GM21717 (cell line): ENCODE measurements at regions not wholly inside any gene's neighbourhood (a gene's known extent, or its start where the extent isn't known, plus 50 kb on each side); places are given as distances from the start of the nearest gene placed in this dataset.
"Not testable (repeated sequence)": the region's sequence is repeated elsewhere in the genome, so short reads cannot be mapped to it uniquely, and the experiment has no call there.

Experiments
- ATAC-seq: cut with Tn5 transposase; IDR thresholded peaks from one replicate; pipeline ENCODE4 v1.9.1; 2021; ENCODE audit warnings: mild to moderate bottlenecking, moderate library complexity; ENCODE audit not compliant: unreplicated experiment

DNA sequence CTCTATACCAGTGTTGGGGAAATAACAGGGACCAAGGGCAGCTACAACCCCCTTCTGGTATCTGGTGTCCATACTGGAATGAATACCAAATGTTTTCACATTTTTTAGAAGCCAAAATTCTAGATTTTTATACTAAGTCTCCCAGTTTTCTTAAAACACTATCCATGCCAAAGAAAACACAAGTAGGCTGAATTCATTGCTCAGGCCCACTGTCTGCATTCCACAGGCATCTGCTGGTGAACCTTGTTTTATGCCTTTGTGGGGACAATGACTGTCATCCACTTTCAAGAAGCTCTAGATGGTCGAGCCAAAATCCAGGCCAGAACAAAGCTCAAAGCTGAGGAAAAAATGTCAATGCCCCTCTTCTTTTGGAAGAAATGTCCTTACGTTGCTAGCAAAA, 213.4 kb upstream of the RASGEF1B start:
- ATAC-seq, result no peak

DNA sequence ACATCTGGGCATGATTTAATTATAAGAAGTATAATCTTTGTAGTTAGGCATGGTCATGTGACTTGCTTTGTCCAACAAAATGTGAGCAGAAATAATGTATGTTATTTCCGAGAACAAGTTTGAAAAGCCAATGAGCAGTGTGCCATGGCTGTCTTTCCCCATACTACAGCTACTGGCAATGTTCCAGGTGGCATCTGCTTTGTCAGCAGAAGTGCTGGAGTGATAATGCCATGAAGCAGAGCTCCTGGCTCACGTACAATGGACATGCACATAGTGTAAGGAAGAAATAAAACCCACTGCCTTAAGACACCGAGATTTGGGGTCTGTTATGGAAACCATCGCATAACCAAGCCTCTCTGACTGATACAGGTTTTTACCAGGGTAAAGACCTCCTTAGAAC, 212.6 kb upstream of the RASGEF1B start:
- ATAC-seq, result no peak

DNA sequence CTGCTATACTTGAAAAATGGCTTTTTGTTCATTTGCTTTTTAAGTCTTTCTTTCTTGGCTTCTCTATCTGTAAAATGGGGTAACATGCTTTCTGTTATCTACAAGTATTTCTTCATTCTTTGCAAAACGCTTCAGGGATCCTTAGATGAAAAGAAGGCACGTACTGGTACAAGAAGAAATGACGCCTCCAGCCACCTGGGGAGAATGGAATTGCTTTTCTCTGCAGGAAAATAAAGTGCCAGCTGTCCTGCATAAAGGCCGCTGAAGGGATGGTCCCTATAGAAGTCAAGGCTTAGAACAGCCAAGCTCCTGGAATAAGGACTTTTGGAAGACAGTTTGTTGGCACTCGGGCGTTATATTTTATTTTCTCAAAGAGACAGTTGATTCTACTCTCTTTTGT, 210.8 kb upstream of the RASGEF1B start:
- no peak for ATAC-seq

DNA sequence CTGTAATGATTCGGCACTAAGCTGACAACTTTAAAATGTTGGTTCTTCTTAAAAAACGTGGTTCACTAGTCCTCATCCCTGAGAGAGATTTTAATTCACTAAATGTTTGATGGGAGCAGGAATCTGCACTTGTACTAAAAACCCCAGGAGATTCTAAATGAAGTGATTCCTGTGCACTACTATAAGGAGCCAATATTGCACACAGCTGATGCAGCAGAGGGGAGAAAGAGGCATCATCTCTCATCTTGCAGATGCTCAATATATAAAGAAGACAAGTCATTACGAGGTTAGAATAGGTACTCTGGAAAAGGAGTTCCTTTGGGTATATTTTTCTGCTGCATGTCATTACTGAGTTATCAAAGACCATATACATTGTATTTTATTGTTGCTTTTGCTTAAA, 207.6 kb upstream of the RASGEF1B start:
- ATAC-seq, result no peak

DNA sequence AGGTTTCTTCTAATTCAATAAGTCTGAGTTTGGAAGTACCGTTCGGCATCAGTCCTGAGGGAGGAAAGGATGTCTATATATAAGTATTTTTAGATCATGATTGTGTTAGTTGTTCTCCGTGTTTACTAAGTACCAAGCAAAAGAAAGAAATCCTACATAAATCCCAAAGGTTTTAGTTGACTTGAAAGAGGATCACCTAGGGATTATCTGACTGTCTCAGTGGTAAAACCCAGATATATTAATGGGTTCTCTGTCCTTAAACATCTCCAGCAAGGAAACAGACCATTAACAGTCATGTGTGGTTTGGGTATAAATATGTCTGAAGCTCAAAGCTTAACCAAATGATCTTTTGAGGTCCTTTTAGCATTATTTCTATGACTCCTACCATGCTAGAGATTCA, 207.1 kb upstream of the RASGEF1B start:
- no peak for ATAC-seq

DNA sequence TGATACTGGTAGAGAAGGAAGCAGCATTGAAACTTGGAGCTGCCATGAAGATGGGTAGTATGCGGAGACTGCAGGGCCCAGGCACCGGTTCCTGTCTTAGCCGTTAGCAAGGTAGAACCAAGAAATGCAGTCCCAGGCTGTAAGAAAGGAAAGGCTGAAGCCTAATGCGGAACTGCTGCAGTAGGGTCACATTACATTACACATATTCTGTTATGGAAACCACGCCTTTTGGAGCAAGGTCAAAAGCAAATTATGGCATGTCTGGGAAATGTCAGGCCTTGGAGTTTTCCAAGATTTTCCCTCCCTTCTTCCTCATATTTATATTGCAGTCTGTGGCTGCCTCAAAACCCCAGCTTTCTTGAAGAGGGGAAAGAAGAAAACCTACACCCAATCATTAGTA, 204.8 kb upstream of the RASGEF1B start:
- ATAC-seq, result no peak

DNA sequence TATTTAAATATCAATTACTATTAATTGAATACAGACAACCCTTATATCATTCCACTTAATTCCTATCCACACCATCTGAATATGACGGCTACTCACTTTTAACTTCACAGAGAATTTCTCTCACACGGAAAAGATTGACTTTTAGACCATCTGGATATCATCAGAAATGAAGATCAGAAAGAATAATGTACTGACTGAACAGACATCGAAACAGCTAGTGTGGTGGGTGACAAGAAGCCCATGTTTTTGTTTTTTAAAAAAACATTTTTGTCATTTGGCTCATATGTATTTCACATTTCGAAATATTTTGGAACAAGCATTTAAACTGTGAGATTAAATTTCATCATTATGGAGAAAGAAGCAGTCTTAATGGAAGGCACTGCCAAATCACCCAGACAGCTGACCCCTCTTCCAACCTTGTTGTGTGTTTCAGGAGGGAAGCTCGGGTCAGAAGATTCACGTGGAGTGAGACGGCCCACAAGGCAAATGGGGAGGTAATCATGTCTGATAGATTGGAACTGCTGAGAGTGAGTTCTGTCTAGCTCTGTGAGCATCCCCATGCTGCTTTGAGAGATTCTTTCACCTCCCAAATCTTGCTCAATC, 204.2 kb upstream of the RASGEF1B start:
- ATAC-seq, result no peak

DNA sequence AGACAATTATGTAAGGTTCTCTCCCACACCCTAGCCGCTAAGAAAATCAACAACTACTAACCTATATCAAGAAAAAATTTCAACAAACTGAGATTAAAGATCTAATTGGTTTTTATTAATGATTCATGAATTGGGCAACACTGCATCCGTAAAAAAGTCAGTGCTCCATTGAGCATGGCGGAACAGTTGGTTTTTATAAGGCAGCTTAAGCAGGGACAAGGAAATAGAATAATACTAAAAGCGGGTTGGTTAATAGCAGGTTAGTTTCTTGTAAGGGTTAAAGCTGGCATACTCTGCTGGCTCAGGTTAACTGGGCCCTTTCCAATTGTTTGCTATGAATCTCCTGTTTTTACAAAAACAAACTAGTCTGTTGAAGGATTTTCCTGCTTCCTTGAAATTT, 202.3 kb upstream of the RASGEF1B start:
- ATAC-seq, result no peak

DNA sequence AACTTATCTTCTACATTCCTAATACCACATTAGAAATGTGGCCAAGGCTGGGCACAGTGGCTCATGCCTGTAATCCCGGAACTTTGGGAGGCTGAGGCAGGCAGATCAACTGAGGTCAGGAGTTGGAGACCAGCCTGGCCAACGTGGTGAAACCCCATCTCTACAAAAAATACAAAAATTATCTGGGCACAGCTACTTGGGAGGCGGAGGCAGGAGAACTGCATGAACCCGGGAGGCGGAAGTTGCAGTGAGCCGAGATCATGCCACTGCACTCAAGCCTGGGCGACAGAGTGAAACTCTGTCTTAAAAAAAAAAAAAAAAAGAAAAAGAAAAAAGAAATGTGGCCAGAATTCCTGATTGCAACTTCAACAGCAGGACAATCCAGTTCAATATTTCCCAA, 196.6 kb upstream of the RASGEF1B start:
- ATAC-seq, result not testable (repeated sequence)

DNA sequence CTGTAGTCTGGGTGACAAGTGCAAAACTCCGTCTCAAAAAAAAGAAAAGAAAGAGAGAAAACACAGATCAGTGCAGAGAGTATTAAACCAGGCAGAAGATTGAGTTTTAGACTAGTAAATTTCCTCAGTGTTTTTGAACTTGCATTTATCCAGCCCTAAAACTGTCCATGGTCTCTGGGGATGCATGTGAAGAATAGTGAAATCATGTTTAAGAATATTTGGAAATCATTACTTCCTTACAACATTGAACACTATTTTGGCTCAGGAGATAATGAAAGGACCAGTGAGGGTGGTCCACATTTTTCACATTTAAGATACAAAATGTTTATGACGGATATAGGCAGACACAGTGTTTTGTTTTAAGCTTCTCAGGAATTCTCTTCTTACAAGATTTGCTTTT, 195.8 kb upstream of the RASGEF1B start:
- no peak for ATAC-seq

DNA sequence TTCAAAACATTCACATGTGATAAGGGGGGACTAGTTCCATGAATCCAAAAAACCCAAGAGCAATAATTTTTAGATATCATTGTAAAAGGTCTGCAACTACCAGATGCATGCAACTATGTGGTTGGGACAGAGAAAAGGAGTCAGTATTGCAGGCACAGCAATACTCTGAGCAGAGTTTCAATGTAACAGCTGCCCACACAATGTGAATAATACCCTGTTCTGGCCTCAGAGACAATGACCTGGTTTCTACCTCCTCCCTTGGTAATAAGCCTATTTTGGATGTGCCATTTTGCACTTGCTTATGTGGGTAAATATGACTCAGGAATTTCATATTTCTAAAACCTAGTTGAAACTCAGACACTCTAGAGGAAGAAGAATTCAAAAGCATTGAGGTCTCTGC, 194.8 kb upstream of the RASGEF1B start:
- ATAC-seq, result no peak

DNA sequence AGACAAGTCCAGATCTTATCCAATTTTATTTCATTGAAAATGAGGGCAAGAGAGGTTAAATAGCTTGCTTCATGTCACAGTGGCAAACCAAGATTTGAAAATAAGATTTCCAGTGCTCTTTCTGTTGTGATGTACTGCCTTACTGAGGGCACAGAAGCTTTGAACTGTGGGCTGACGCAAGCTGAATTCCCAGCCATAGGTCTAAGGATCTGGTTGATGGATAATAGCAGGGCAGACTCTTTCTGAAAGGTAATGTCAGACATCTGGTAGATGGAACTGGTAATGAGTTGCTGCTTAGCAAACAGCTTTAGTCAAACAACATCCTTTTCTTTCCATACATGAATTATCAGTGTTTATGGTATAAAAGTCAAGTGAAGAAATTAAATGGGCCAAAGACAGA, 193.9 kb upstream of the RASGEF1B start:
- no peak for ATAC-seq

DNA sequence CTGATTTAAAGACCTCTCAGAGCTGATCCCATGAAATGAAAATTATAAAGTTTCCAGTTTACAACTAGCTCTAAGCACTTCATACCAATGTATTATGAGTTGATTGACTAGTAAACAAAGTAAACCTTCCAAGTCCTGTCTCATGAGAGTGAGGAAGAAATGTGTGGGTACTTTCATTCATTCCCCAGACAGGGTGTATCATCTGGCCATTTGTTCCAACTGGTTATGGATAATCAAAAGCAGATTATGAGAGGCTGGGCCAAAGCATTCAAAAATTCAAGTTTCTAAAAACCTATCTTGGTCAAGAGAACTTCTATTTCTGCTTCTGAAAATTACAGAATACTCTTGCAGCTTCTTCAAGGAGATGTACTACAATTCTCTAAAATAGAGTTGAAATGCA, 193.3 kb upstream of the RASGEF1B start:
- no peak for ATAC-seq

DNA sequence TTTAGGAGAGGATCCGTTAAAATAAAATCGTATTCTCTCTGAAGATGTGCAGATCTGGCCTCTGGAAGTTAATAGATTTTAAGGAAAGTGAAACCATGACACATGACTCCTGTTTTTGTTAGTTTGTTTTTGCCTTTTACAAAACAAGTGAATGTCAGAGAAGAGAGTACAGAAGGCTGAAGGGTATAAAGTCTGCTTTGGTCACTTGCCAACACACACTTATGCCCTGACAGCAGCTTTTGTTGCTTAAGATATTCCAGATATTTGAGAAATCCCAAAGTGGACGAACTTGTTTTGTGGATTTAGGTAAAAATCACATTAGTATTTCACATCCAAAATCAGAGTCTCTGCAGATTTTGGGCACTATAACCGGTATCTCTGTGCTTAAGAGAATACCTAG, 192.4 kb upstream of the RASGEF1B start:
- no peak for ATAC-seq

DNA sequence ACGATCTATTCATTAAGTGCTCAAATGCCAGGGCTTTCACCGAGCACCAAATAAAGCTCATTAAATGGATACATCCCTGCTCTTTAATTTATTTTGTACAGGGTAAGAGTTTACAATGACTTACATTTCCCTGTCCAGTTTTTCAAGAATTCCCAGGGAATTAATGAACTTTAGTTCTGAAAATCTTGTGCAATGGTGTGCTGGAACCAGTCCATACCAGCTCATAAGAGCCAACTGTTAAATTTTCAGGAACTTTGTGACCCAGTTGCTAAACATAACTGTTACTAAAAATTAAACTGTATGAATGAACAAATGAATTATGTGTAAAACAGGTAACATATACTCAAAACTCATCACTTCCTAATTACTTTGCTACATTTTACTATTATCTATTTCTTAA, 191.7 kb upstream of the RASGEF1B start:
- no peak for ATAC-seq

DNA sequence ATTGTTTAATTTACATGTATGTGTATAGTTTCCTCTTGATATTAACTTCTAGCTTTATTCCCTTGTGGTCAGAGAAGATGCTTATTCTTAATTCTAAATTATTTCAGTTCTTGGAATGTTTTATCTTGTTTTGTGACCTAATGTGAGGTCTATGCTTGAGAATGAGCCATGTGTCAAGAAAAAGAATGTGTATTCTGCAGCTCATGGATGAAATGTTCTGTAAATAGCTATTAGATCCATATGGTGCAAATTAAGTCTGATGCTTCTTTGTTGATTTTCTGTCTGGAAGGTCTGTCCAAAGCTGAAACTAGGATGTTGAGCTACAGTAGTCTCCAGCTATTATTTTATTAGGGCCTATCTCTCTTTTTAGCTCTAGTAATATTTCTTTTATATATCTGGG, 187.3 kb upstream of the RASGEF1B start:
- ATAC-seq, result no peak

DNA sequence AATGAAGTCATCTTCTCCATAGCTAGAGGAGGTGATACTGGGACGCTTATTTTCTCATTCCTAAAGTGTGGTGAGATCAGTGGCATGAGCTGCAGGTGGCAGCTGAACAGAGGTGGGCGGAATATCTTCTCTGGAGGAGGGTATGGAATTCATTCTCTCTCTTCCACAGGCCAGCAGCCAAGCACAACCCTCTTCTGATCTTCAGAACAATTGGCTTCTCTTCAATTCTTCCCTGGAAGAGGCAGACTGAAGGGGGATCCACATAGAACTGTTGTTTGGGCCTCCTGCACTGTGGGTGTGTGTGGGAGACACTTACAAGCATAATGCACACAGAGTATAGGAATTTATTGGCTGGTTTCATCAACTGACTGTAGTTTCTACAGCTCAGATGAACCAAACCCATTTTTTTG, 180.4 kb upstream of the RASGEF1B start:
- ATAC-seq, result no peak

DNA sequence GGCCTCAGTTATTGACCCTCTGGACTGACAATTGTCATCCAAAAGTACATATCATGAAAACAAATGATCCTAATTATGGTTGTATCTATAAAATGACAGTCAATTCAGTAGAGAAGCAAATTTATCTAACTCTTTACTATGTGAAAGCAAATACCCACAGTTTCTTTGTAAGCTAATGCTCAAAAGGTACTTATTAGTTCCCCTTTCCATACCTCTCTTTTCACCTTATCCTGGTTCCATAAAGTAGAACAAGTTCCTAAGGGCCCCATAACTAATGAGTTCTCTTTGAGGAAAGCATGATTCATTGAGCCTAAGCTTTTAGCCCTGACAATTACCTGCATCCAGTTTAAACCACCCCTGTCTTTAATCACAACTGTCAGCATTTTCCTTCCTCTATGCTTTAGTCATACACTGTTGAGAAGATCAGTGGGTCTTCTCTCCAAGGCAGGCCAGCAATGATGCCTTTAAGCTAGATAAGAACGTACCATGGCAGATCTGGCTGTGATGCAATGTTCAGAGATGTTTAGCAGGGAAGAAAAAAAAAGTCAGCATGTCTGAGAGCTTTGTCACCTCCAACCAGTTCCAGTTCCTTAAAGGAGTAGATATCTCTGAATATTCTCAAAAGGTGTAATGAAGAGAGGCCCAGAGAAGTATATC, 179.7 kb upstream of the RASGEF1B start:
- no peak for ATAC-seq

DNA sequence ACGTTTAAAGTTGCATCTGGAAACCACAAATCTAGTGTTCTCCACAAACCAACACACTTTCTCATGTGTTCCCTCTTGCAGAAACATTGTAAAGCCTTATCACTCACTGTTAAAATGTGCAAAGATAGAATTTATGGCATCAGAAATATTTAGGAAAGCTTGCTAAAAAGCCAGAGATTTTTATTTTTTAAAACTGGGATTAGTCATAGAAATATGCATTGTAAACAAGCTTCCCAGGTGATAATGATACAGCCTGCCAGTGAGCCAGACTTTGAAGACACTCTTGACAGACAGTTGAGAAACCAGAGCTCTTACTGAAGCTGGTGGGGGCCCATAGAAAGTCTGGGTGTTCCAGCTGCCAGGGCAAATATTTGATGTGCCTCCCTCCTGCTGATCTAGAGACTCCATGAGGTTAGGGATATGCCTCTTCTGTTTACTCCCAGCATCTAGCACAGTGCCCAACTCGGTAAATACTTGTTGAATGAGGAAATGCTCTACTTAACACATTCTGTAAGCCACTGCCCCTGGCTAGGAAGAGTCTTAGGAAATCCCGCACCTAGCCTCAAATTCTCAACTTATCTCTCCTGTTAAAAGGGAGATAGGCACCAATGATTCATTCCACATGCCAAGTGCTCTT, 179.0 kb upstream of the RASGEF1B start:
- ATAC-seq, result no peak

DNA sequence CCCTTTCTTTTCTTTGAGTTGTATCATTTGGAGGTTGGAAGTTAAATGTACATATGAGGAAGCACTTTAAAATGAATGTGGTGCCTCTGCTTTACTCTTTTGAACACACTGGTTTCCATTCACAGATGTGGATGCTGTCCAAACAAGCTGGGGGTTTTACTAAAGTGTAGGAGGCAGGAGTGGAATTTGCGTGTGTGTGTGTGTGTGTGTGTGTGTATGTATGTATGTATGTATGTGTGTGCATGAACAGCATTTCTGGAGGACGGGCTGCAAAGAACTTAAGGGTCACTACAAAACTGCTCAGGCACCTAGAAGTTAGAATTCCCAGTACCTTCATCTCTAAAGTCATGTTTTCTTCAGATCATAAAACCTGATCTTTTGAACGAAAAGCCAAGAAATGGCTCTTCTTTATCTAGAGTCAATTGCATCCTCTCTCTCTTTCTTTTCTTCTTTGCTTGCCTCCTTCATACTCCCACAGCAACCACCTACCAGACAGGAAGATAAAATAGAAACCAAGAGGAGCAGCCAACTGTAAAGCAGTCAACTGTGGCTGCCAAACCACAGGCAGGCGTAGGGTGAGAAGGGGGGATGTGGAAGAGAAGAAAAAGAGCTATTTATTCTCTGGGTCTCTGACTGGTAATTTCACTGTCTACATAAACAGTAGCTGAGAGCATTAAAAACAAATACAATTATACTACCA, 177.0 kb upstream of the RASGEF1B start:
- ATAC-seq, result peak; percentile 99

DNA sequence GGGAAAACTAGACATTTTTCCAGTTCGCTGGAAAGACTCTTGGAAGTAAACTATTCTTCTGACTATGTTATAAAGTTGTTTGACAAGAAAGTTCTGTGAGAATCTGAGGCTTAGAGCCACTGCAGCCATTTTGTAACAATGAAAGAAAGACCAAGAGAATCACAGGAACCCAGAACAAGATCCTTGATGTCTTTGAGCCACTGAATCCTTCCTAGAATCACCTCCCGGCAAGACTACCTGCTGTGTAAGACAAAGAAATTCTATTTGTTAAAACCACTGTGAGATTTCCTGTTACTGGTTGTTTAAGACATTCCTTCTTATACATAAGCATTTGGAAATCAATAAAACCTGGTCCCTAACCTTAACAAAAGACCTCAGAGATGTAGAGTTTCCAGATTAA, 175.7 kb upstream of the RASGEF1B start:
- ATAC-seq, result no peak

DNA sequence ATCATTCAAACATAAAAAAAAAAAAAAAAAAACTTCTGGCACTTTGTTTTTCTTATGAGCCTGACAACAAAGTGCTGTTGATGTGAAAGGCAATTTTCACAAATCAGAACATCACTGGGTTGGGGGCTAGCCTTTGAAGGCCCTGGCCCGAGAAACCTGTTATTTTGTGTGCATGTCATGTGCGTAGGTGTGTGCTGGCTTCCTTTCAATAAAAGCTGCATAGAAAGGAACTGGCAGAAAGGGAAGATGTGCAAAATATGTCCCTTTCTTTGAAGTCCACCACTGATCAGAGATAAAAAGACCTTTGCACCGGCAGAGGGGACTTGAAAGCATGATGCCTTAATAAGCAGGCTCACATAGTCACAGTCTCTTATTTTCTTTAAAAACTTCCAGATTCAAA, 170.8 kb upstream of the RASGEF1B start:
- ATAC-seq, result no peak
